ENCODE measurements at regions not wholly inside any gene's neighbourhood (a gene's known extent, or its start where the extent isn't known, plus 50 kb on each side); places are given as distances from the start of the nearest gene placed in this dataset.
"Not testable (repeated sequence)": the region's sequence is repeated elsewhere in the genome, so short reads cannot be mapped to it uniquely, and the experiment has no call there.

- DNase-seq (ENCODE audit: insufficient read length, low spot score); FAIRE-seq: not testable (repeated sequence)
Observed at GRCh38 chr20:24858500-24858899, 90.6 kb upstream of the CST7 start.

- DNase-seq (ENCODE audit: insufficient read length, low spot score) (no peak), FAIRE-seq (no peak)
Observed at GRCh38 chr20:24859539-24859938, 89.5 kb upstream of the CST7 start.

GRCh38 chr20:24862186-24862585 is 86.9 kb upstream of the CST7 start:
- DNase-seq (ENCODE audit: insufficient read length, low spot score) (no peak), FAIRE-seq (no peak)

GRCh38 chr20:24862606-24863005 is 86.5 kb upstream of the CST7 start:
- FAIRE-seq (no peak), DNase-seq (ENCODE audit: insufficient read length, low spot score) (no peak)

- DNase-seq (ENCODE audit: insufficient read length, low spot score) (no peak), FAIRE-seq (no peak)
Observed at GRCh38 chr20:24863356-24863755, 85.7 kb upstream of the CST7 start.

GRCh38 chr20:24866008-24866407 is 83.1 kb upstream of the CST7 start:
- FAIRE-seq = no peak
- no peak for DNase-seq (ENCODE audit: insufficient read length, low spot score)

GRCh38 chr20:24866742-24867141 is 82.3 kb upstream of the CST7 start:
- DNase-seq (ENCODE audit: insufficient read length, low spot score) (no peak), FAIRE-seq (no peak)

GRCh38 chr20:24867556-24867955 is 81.5 kb upstream of the CST7 start:
- no peak for DNase-seq (ENCODE audit: insufficient read length, low spot score)
- no peak for FAIRE-seq

- FAIRE-seq (no peak), DNase-seq (ENCODE audit: insufficient read length, low spot score) (no peak)
Observed at GRCh38 chr20:24868396-24868927, 80.6 kb upstream of the CST7 start.

GRCh38 chr20:24868959-24869358 is 80.1 kb upstream of the CST7 start:
- FAIRE-seq (no peak), DNase-seq (ENCODE audit: insufficient read length, low spot score) (no peak)

- no peak for FAIRE-seq
- DNase-seq (ENCODE audit: insufficient read length, low spot score) = no peak
Observed at GRCh38 chr20:24870057-24870456, 79.0 kb upstream of the CST7 start.

GRCh38 chr20:24870881-24871280 is 78.2 kb upstream of the CST7 start:
- no peak for FAIRE-seq

GRCh38 chr20:24871480-24872213 is 77.4 kb upstream of the CST7 start:
- DNase-seq (ENCODE audit: insufficient read length, low spot score) = no peak
- FAIRE-seq = no peak

More at GRCh38 chr20:24870881-24871280, 78.2 kb upstream of the CST7 start:
- DNase-seq (ENCODE audit: insufficient read length, low spot score) = no peak

- FAIRE-seq (no peak), DNase-seq (ENCODE audit: insufficient read length, low spot score) (no peak)
Observed at GRCh38 chr20:24872291-24873024, 76.6 kb upstream of the CST7 start.

GRCh38 chr20:24873025-24873620 is 75.9 kb upstream of the CST7 start:
- DNase-seq (ENCODE audit: insufficient read length, low spot score) (no peak), FAIRE-seq (no peak)

- DNase-seq (ENCODE audit: insufficient read length, low spot score) (no peak), FAIRE-seq (no peak)
Observed at GRCh38 chr20:24875078-24875477, 74.0 kb upstream of the CST7 start.

- FAIRE-seq = no peak
- no peak for DNase-seq (ENCODE audit: insufficient read length, low spot score)
Observed at GRCh38 chr20:24877652-24878051, 71.4 kb upstream of the CST7 start.

- DNase-seq (ENCODE audit: insufficient read length, low spot score) (no peak), FAIRE-seq (no peak)
Observed at GRCh38 chr20:24878657-24879056, 70.4 kb upstream of the CST7 start.

- FAIRE-seq (no peak), DNase-seq (ENCODE audit: insufficient read length, low spot score) (no peak)
Observed at GRCh38 chr20:24879875-24880274, 69.2 kb upstream of the CST7 start.

GRCh38 chr20:24880356-24880755 is 68.7 kb upstream of the CST7 start:
- DNase-seq (ENCODE audit: insufficient read length, low spot score) = no peak
- FAIRE-seq = no peak

- FAIRE-seq (no peak), DNase-seq (ENCODE audit: insufficient read length, low spot score) (no peak)
Observed at GRCh38 chr20:24890286-24890685, 58.8 kb upstream of the CST7 start.

Data from HTR-8/SVneo (cell line).